ENCODE measurements at regions not wholly inside any gene's neighbourhood (a gene's known extent, or its start where the extent isn't known, plus 50 kb on each side); places are given as distances from the start of the nearest gene placed in this dataset.

- Histone ChIP-seq H3K4me2 (ENCODE audit: low read length) (no peak overlapping the region), H3K9ac (ENCODE audit: low read length) (no peak overlapping the region), H3K9me2 (ENCODE audit: insufficient read depth) (no peaks in the 10 kb centered on the region), H4K20me1 (ENCODE audit: insufficient read depth) (no peaks in the 10 kb centered on the region), H3K79me2 (ENCODE audit: insufficient read depth, low read length) (no peaks in the 10 kb centered on the region), H3K4me1 (ENCODE audit: control insufficient read depth in 1 of 2, insufficient read depth in 2 of 2, low read length in 2 of 2) (no peaks in the 10 kb centered on the region), H3K36me3 (ENCODE audit: control insufficient read depth in 1 of 2, insufficient read depth in 2 of 2, low read length in 2 of 2) (no peaks in the 10 kb centered on the region), H3K9me3 (ENCODE audit: control insufficient read depth in 1 of 2, insufficient read depth in 1 of 2, low read depth in 1 of 2, low read length in 2 of 2) (no peaks in the 10 kb centered on the region), H3K27me3 (ENCODE audit: insufficient read depth, low read length) (no peaks in the 10 kb centered on the region), H3K27ac (ENCODE audit: low read depth, low read length) (no peak overlapping the region), H3K4me3 (replicated peaks in 1 of 2; ENCODE audit: low read depth in 1 of 2, low read length in 2 of 2) (no peak overlapping the region), H2AFZ (ENCODE audit: low read depth, low read length, poor library complexity, severe bottlenecking) (no peak overlapping the region)
- ATAC-seq (no peak), DNase-seq (ENCODE audit: low read depth, low spot score) (no peak)
- ChIA-PET POLR2A (no interaction called here), CTCF (no interaction called here), RAD21 (ENCODE audit: low non-redundant PET in 1 of 2, low total read pairs in 2 of 2, uncharacterized antibody in 2 of 2, unreplicated experiment in 2 of 2) (no interaction called here)
- intact Hi-C loops (cut with micrococcal nuclease): no loop called here
- TF ChIP-seq ELF1 (IDR thresholded peaks at IDR 0.05; ENCODE audit: borderline replicate concordance, low read depth) (no peak), MAX (IDR thresholded peaks at IDR 0.05) (no peak), EZH2 (IDR thresholded peaks at IDR 0.05) (no peak), POLR2A (IDR thresholded peaks at IDR 0.05; ENCODE audit: borderline replicate concordance, extremely low read depth, insufficient read depth, insufficient read length) (no peak), YY1 (IDR thresholded peaks at IDR 0.05; ENCODE audit: extremely low read depth, insufficient replicate concordance, low read depth, low read length) (no peak), TCF7L2 (IDR thresholded peaks at IDR 0.05; ENCODE audit: borderline replicate concordance, extremely low read depth, insufficient read depth, insufficient read length) (no peak), CTCF (IDR thresholded peaks at IDR 0.05 in 2 of 3, conservative IDR thresholded peaks at IDR 0.05 in 1 of 3; ENCODE audit: borderline replicate concordance in 1 of 3, insufficient read depth in 1 of 3, low read depth in 2 of 3, low read length in 2 of 3) (no peak), CBX3 (IDR thresholded peaks at IDR 0.05; ENCODE audit: low read depth) (no peak), RAD21 (IDR thresholded peaks at IDR 0.05; ENCODE audit: low read depth) (no peak), FOSL1 (IDR thresholded peaks at IDR 0.05; ENCODE audit: low read depth) (no peak), EGR1 (IDR thresholded peaks at IDR 0.05; ENCODE audit: low read depth) (no peak), REST (IDR thresholded peaks at IDR 0.05; ENCODE audit: low read depth) (no peak), SIN3A (IDR thresholded peaks at IDR 0.05; ENCODE audit: low read depth) (no peak), ZBTB33 (IDR thresholded peaks at IDR 0.05; ENCODE audit: extremely low read depth, insufficient replicate concordance, low read length) (no peak), JUND (IDR thresholded peaks at IDR 0.05) (no peak)
- BruUV-seq (replicated peaks): no TSS peak
Measured at GRCh38 chr4:180652533-180652932, 1590.7 kb upstream of the TENM3 start.

All from HCT116 (cell line).